HUES48 (cell line): ENCODE measurements at regions not wholly inside any gene's neighbourhood (a gene's known extent, or its start where the extent isn't known, plus 50 kb on each side); places are given as distances from the start of the nearest gene placed in this dataset.
"Not testable (repeated sequence)": the region's sequence is repeated elsewhere in the genome, so short reads cannot be mapped to it uniquely, and the experiment has no call there.

Source experiments
- H3K27ac ChIP-seq: one replicate; pipeline ENCODE4 v1.7.0; 2013; ENCODE audit warnings: low read depth, low read length, inconsistent platforms
- H3K27me3 ChIP-seq: 2 replicates; pipeline ENCODE4 v1.6.1; 2013; ENCODE audit warnings: mild to moderate bottlenecking, low read length; ENCODE audit not compliant: control insufficient read depth, insufficient read depth
- H3K36me3 ChIP-seq: 2 replicates; pipeline ENCODE4 v1.6.1; 2013; ENCODE audit warnings: low read length; ENCODE audit not compliant: control insufficient read depth, insufficient read depth
- H3K4me1 ChIP-seq: 2 replicates; pipeline ENCODE4 v1.6.1; 2013; ENCODE audit warnings: mild to moderate bottlenecking, low read length; ENCODE audit not compliant: control insufficient read depth, insufficient read depth
- H3K4me3 ChIP-seq: 2 replicates; pipeline ENCODE4 v1.5.1; 2013; ENCODE audit warnings: mild to moderate bottlenecking, low read depth, low read length
- H3K9ac ChIP-seq: 2 replicates; pipeline ENCODE4 v1.6.1; 2013; ENCODE audit warnings: mild to moderate bottlenecking, low read depth, low read length, moderate library complexity
- H3K9me3 ChIP-seq: 2 replicates; pipeline ENCODE4 v1.6.1; 2013; ENCODE audit warnings: low read length; ENCODE audit not compliant: control insufficient read depth, insufficient read depth

DNA sequence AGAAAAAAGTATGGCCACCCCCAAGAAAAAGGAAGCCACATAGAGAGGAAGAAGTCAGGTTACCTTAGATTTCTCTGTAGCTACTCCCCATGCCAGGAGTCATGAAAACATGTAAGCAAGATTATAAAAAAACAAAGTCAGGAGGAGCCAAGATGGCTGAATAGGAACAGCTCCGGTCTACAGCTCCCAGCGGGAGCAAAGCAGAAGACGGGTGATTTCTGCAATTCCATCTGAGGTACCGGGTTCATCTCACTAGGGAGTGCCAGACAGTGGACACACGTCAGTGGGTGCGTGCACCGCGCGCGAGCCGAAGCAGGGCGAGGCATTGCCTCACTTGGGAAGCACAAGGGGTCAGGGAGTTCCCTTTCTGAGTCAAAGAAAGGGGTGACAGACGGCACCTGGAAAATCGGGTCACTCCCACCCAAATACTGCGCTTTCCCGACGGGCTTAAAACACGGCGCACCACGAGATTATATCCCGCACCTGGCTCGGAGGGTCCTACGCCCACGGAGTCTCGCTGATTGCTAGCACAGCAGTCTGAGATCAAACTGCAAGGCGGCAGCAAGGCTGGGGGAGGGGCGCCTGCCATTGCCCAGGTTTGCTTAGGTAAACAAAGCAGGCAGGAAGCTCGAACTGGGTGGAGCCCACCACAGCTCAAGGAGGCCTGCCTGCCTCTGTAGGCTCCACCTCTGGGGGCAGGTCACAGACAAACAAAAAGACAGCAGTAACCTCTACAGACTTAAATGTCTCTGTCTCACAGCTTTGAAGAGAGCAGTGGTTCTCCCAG, 347.3 kb downstream of the HINT1 start:
- not testable (repeated sequence) for H3K9me3 ChIP-seq, H3K27me3 ChIP-seq, H3K9ac ChIP-seq, H3K4me1 ChIP-seq, H3K36me3 ChIP-seq, H3K27ac ChIP-seq, H3K4me3 ChIP-seq

DNA sequence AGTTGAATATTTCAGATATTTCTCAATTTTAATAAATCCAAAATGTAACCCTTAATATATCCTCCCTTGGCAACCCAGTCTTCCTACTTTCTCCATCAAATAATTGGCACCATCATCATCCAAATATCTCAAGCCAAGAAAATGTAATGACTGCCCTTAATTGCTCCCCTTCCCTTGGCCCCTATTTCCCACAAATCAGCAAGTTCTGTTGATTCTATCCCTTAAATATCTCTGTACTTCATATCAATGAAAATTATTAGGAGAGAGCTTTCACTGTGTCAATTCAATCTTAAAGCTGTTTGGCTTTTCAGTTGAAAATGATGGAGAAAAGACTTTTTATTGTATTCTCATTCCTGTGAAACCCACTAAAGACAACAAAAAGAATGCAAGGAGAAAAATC, 349.8 kb downstream of the HINT1 start:
- Histone ChIP-seq H3K9ac (no peak overlapping the region), H3K27ac (no peak overlapping the region), H3K9me3 (no peaks in the 10 kb centered on the region), H3K27me3 (no peaks in the 10 kb centered on the region), H3K36me3 (no peaks in the 10 kb centered on the region), H3K4me3 (no peak overlapping the region), H3K4me1 (no peaks in the 10 kb centered on the region)

DNA sequence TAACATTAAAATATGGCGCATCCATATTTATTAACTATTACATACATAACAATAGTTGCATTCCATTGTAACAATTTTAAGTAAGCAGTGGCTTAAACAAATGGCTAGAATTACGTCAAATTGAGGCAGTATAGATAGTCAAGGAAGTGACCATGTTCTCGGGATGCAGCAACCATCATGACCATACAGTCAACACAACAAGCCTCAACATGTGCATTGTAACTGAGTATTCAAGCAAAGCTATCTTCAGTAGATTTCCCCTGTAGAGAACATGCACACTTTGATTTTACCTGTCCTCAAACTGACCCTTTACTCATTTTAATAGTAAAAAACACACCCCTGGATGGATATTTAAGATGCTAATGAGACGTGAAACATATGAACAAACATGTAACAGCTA, 356.4 kb downstream of the HINT1 start:
- H3K4me1 ChIP-seq = no peaks in the 10 kb centered on the region
- no peak overlapping the region for H3K27ac ChIP-seq
- H3K27me3 ChIP-seq = no peaks in the 10 kb centered on the region
- H3K36me3 ChIP-seq = no peaks in the 10 kb centered on the region
- H3K9ac ChIP-seq = no peak overlapping the region
- no peaks in the 10 kb centered on the region; the same call in 1 of the 2 replicates for H3K9me3 ChIP-seq
- H3K4me3 ChIP-seq = no peak overlapping the region

DNA sequence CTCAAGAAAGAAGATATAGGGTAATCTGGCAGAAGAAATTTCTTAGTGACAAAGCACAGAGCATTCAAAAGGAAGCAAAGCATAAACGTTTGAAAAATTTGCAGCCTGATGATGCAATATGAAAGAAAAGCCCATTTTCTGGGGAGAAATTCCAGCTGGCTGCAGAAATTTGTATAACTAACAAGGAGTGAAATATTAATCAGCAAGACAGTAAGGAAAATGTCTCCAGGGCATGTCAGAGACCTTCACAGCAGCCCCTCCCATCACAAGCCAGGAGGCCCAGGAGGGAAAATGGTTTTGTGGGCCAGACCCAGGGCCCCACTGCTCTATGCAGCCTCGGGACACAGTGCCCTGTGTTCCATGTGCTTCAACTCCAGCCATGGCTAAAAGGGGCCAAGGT, 359.4 kb downstream of the HINT1 start:
- Histone ChIP-seq H3K27me3 (no peaks in the 10 kb centered on the region), H3K27ac (no peak overlapping the region), H3K9me3 (no peaks in the 10 kb centered on the region; the same call in 1 of the 2 replicates), H3K4me1 (no peaks in the 10 kb centered on the region), H3K4me3 (no peak overlapping the region), H3K36me3 (no peaks in the 10 kb centered on the region), H3K9ac (no peak overlapping the region)

DNA sequence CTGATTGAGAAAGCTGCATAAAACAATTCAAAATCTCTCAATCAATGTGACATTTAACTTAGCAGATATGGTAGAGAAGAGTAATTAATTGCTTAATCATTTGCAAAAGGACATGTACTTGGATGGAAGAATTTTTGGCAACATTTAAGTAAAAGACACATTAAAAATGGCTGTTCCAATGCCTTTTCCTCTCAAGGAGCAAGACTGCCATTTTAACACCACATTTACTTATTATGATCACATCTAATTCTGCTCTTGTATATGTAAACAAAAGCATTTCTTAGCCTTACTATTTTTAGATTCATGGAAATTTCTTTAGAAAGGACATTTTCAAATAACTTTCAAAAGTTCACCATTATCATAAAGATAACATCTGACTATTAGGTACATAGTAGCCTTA, 360.0 kb downstream of the HINT1 start:
- H3K27ac ChIP-seq = no peak overlapping the region
- H3K36me3 ChIP-seq = no peaks in the 10 kb centered on the region
- no peaks in the 10 kb centered on the region for H3K4me1 ChIP-seq
- no peak overlapping the region for H3K4me3 ChIP-seq
- no peak overlapping the region for H3K9ac ChIP-seq
- no peaks in the 10 kb centered on the region; the same call in none of the 2 replicates for H3K9me3 ChIP-seq
- H3K27me3 ChIP-seq = no peaks in the 10 kb centered on the region

DNA sequence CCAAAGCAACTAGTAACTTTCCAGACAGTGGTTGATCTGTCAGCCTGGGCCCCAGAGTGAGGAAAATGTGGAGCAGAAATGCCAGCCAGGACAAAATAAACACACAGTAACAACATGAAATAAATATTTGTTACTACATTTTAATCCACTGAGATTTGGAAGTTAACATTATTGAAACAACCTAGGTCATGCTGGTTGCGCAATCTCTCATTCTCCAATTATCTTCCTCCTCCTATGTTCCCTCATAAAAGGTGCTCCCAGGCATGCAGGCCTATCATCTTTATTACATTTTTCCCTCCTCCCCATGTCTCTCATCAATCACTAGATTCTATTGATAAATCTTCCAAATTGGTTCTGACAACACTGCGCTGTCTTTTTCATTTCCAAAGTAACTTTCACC, 363.1 kb downstream of the HINT1 start:
- Histone ChIP-seq H3K4me3 (no peak overlapping the region), H3K9ac (no peak overlapping the region)

DNA sequence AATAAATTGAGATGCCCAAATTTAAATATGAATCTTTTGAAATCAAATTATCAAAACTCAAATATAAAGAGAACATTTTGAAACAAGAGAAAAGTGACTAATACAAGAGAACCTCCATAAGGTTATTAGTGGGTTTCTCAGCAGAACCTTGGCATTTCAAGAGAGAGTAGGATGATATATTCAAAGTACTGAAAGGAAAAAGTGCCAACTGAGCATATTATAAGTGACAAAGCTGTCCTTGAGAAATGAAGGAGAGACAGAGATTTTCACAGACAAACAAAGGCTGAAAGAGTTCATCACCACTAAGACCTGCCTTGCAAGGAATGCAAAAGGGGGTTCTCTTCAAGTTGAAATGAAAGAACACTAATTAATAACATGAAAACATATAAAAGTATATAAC, 366.0 kb downstream of the HINT1 start:
- no peak overlapping the region for H3K4me3 ChIP-seq
- H3K36me3 ChIP-seq = no peaks in the 10 kb centered on the region
- no peak overlapping the region for H3K27ac ChIP-seq
- H3K9ac ChIP-seq = no peak overlapping the region
- H3K9me3 ChIP-seq = no peaks in the 10 kb centered on the region; the same call in 1 of the 2 replicates
- H3K4me1 ChIP-seq = no peaks in the 10 kb centered on the region
- no peaks in the 10 kb centered on the region for H3K27me3 ChIP-seq

More for the DNA sequence above, 363.1 kb downstream of the HINT1 start:
- Histone ChIP-seq H3K36me3 (no peaks in the 10 kb centered on the region), H3K27me3 (no peaks in the 10 kb centered on the region), H3K9me3 (no peaks in the 10 kb centered on the region; the same call in none of the 2 replicates), H3K4me1 (no peaks in the 10 kb centered on the region), H3K27ac (no peak overlapping the region)

DNA sequence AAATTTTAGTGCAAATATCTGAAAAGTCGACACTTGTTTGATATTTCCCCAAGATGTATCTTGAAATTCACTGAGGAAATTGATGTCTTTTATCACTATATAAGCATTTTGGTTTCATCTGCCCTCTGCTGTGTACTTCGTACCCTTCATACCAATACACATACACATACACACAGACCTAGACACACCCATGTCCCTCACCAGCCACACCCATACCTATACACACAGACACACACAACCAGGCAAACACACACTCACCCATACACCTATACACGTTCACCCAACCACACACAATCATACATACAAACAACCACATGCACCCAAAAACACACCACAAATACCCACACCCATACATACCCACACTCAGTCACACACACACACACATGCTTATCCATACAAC, 367.8 kb downstream of the HINT1 start:
- no peak overlapping the region for H3K4me3 ChIP-seq
- no peaks in the 10 kb centered on the region for H3K27me3 ChIP-seq
- no peaks in the 10 kb centered on the region; the same call in 1 of the 2 replicates for H3K9me3 ChIP-seq
- H3K36me3 ChIP-seq = no peaks in the 10 kb centered on the region
- no peaks in the 10 kb centered on the region for H3K4me1 ChIP-seq
- no peak overlapping the region for H3K9ac ChIP-seq
- H3K27ac ChIP-seq = no peak overlapping the region

DNA sequence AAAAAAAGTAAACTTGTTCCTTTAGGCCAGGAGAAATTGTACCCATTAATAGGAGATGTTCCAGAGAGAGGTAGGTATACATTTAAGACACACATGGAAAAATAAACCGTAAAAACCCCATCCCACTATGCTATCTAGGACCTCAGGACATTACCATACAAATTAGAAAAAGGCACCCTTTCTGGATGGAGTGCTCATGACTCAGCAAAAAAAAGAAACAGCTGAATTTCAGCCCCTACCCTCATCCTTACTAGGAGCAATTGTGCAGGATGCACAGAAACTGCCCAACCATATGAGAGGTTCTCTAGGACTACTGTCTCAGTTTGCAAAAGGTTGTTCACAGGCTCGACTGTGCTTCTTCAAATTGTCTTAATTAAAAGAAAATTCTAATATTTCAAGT, 368.2 kb downstream of the HINT1 start:
- H3K27me3 ChIP-seq = no peaks in the 10 kb centered on the region
- no peak overlapping the region for H3K9ac ChIP-seq

DNA sequence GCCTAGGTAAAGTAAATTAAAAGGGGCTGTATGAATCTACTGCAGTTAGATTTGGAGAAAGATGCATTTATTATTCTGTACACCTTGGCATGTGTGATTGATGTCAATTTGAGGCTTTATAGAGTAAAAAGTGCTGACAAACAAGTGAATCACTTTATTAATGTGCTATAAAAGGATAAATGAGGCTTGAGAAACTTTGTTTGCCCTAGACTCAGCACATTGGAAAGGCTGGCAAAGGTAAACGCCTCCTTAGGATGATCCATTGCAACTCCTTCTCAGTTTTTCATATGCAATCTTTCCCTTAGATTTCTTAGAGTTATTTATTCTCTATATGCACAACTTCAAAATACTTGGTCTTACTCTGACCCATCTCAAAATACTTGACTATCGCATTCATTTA, 369.0 kb downstream of the HINT1 start:
- Histone ChIP-seq H3K4me1 (no peaks in the 10 kb centered on the region), H3K36me3 (no peaks in the 10 kb centered on the region), H3K9ac (no peak overlapping the region), H3K9me3 (no peaks in the 10 kb centered on the region; the same call in 1 of the 2 replicates), H3K27ac (no peak overlapping the region), H3K27me3 (no peaks in the 10 kb centered on the region), H3K4me3 (no peak overlapping the region)

More for the DNA sequence above, 368.2 kb downstream of the HINT1 start:
- Histone ChIP-seq H3K27ac (no peak overlapping the region), H3K4me1 (no peaks in the 10 kb centered on the region), H3K36me3 (no peaks in the 10 kb centered on the region), H3K9me3 (no peaks in the 10 kb centered on the region; the same call in 1 of the 2 replicates), H3K4me3 (no peak overlapping the region)

DNA sequence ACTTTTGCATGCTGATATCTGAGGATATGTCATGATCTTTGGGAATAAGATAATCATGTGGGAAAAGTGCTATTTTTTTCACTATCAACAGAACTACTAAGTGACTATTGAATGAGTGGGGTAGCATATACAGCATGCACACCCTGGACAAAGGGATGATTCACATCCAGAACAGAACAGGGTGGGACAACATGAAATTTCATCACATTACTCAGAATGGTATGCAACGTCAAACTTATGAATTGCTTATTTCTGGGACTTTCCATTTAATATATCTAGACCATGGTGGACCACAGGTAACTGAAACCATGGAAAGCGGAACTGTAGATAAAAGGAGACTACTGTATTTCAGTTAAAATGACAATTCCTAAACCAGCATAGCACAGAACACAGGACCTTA, 370.0 kb downstream of the HINT1 start:
- no peaks in the 10 kb centered on the region for H3K4me1 ChIP-seq
- no peaks in the 10 kb centered on the region for H3K27me3 ChIP-seq
- no peak overlapping the region for H3K9ac ChIP-seq
- H3K9me3 ChIP-seq = no peaks in the 10 kb centered on the region
- H3K36me3 ChIP-seq = no peaks in the 10 kb centered on the region
- H3K27ac ChIP-seq = no peak overlapping the region
- no peak overlapping the region for H3K4me3 ChIP-seq
